HG03066 (cell line): ENCODE measurements at regions not wholly inside any gene's neighbourhood (a gene's known extent, or its start where the extent isn't known, plus 50 kb on each side); places are given as distances from the start of the nearest gene placed in this dataset.
A peak's percentile ranks its signal among the peaks of the same experiment; 100 is the strongest.
"Not testable (repeated sequence)": the region's sequence is repeated elsewhere in the genome, so short reads cannot be mapped to it uniquely, and the experiment has no call there.

Source experiments
- ATAC-seq: cut with Tn5 transposase; IDR thresholded peaks from one replicate; pipeline ENCODE4 v1.9.1; 2021; ENCODE audit warnings: low read depth; ENCODE audit not compliant: unreplicated experiment

DNA sequence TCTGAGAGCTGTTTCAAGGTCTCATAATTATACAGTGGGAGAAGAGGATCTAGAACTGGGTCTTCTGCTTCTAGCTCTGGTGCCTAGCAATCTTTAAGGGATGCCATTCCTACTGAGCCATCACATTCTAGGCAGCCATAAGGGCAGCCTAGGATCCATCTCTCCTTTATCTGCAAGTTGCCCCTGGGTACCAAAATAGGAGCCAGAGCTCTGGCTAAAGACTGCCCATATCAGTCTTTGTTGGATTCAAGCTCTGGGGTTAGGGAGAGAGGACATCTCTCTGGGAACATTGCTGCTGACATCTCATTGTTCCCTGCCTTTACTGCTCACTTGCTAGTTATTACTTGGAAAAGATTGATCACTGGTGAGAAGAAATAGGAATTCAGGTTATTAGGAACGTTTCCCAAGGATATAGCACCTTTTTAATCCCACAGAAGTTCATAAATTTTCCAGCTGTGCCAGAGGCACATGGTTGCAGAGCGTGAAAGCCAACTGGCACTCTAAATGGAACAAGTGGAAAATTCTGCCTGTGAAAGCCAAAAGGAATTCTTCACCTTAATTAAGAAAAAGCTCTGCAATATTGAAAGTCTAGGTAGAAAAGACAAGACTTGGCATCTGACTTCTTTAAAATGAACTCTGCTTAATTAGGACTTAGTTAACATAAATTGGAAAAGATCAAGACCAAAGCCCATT is 102.2 kb downstream of the CDC42EP3 start:
- ATAC-seq, result no peak

DNA sequence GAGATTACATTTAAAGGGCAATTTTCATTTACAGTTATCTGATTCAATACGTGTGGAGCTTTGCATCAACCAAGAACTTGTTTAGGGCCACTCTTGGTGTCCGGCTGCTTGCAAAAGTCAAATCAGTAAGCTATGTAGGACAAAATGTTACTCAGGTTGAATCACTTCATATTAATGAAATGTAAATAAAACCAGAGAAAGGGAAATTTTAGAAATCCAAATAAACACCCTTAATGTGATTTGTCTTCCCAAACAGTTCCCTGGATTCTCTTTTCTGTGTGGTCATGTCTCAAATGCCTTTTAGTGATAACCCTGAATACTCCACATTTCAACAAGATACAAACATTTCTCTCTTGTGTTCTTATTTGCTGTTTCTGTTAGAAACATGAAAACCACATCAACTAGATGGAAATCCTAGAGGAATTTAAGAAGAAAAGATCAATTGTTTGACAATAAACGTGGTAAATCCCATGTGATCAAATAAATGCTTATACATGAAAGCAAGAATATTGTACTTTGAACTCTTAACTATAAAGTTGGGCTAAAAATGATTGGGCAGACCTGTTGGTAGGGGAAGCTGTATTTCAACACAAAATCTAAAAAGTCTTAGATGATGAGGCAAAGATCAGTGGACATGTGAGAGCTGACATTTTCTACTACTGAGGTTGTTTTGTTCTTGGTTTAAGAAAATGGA is 101.3 kb downstream of the CDC42EP3 start:
- no peak for ATAC-seq

DNA sequence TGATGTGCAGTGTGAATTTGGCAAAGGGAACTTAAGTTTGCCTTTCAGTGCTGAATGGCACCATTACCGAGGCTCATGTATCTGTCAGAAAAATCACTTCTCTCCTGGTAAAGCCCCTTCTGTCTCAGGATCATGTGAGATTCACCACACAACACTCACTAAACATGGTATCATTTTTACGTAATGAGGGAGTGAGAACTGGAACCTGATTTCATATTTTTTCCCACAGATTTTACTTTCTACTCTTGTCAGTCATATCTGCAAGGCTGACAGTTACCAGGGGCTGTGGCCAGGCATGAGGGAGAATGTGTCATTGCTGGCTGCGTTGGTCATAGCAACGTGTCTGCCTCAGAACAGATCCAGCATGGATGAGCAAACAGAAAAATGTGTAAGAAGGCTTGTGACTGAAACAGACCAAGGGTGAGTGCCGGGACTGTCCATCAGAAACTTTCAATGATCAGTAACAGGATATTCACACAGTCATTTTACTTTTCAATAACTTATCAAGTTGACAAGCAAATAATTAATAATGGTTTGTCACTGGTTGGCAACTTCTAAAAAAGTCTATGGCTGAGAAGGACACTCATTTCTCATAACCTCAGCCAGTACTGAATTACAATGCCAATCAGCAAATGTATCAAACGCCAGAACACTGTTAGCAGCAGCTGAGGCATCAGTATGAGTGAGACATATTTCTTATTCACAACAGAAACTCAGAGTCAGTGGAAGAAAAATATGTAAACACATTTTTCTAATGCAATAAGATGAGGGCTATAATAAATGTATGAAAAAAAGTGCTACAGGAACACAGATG is 100.5 kb downstream of the CDC42EP3 start:
- ATAC-seq, result peak; percentile 74

DNA sequence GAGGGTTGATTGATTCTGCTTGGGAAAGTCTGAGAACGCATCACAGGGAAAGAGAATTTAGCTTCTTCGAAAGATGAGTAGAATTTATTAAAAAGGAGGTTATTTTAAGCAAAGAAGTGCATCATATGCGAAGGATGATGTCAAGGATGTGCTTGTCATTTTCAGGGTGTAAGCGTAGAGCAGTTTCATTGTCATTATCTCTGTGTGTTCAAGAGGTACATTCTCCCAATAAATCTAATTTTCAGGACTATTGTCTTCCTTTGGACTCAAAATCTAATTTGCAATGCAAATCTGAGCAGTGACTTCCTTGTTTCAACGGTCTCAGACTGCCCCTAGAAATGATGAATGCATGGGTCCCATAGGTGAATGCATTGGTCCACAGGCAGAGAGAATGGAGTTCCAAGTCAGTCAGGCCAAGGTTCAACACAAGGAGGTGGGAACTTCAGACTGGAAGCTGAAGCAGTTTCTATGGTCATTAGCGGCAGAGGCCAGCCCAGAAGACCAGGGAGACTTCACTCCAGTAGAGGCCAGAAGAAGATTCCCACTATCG is 99.8 kb downstream of the CDC42EP3 start:
- ATAC-seq, result no peak

DNA sequence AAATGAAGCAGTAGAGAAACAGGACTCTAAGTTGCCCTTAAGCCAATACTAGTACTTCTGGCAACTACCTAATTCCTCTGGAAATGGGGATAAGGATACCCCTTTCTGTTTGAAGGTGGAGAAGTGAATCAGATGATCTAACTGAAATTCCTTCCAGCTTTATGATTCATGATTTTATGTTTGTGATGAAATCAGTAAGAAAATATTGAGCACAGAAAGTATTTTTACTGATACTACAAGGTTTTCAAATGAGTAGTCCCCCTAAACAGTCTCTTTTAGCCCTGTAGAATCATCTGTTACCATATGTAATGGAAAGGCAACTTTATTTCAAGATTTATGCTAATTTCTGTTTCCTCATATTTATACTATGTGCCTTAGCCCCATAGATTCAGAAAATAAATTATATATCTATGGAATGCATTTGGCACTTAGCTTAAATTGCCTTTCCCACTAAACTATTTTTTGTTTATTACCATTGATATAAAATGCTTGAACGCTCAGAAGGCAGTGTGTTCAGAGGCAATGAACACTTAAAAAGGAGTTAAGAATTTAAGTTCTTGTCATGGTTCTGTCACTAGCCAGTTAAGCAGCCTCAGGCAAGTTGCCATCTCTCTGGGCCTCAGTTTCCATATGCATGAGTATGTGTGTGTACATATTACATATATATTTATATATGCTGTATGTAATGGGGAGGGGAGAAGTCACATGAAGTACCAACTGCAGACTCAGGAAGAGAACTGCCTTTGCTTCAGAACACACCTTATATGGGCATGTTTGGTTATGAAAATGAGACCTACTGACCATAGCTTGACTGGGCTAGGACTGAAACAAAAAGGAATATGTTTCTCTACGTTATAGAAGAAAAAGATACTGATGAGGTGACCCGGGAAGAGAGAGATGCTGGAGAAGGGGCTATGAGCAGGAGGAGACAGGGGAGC is 97.7 kb downstream of the CDC42EP3 start:
- peak; percentile 52 for ATAC-seq

DNA sequence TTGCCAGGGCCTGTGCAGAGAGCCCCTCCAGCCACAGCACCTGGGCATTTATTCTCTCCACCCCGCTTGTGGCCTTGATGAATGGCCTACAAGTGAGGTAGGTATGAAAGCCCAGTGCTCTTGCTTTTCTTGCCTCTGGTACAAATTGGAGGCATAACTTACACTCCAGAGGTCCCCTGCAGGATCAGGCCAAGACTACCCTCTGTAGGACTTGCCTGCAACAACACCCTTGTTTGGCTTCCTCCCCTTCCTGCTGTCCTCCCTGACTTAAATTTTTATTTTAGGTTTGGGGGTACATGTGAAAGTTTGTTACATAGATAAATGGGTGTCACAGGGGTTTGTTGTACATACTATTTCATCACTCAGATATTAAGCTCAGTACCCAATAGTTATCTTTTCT is 95.7 kb downstream of the CDC42EP3 start:
- no peak for ATAC-seq

DNA sequence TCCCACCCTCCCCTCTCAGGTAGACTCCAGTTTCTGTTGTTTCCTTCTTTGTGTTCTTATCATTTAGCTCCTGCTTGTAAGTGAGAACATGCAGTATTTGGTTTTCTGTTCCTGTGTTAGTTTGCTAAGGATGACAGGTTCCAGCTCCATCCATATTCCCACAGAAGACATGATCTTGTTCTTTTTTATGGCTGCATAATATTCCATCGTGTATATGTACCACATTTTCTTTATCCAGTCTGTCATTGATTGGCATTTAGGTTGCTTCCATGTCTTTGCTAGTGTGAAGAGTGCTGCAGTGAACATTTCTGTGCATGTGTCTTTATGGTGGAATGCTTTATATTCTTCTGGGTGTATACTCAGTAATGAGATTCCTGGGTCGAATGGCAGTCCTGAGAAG is 95.2 kb downstream of the CDC42EP3 start:
- not testable (repeated sequence) for ATAC-seq

DNA sequence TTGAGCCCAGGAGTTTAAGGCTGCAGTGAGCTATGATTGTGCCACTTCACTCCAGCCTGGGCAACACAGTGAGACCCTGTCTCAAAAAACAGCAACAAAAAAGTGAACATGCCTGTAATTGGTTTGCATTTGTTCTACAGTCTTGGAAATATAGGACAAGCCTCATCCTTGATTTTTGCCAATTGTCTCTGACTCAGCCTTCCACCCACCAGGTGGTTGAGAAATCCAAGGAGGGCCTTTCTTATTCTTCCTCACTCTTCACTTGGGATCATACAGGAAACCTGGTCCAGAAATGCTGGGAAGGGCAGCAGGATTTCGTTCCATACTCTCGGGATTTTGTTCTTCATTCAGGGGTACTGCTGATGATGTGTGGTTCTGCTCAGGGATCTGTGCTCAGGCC is 94.6 kb downstream of the CDC42EP3 start:
- ATAC-seq, result no peak

DNA sequence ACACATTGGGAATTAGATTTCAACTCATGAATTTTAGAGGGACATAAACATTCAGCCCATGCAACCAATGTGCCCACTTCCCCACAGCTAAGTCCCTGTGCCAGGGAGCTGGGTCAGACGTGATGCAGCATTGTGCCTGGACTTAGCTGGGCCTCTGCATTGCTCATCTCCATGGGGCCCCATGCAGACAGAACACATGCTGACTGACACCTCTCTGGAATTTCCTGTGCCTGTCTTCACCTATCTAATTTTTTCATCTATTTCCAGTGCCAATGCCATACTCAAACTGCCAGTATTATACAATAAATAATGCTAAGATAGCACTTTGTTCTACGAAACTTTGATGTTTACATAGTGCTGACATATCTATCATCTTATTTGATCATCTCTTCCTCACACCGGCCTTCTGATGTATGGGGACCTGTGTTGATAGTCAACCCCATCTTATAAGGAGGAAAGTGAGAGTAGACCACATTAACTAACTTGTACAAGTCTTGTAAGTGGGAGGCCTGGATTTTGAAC is 92.2 kb downstream of the CDC42EP3 start:
- ATAC-seq, result no peak

DNA sequence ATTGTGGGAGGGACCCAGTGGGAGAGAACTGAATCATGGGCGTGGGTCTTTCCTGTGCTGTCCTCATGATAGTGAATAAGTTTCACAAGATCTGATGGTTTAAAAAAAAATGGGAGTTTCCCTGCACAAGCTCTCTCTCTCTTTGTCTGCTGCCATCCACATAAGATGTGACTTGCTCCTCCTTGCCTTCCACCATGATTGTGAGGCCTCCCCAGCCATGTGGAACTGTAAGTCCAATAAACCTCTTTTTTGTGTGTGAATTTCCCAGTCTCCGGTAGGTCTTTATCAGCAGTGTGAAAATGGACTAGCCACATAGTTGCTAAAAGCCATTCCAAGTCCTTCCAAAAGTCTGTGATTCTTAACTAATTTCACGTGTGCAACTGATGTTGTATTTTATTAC is 91.5 kb downstream of the CDC42EP3 start:
- ATAC-seq, result not testable (repeated sequence)

DNA sequence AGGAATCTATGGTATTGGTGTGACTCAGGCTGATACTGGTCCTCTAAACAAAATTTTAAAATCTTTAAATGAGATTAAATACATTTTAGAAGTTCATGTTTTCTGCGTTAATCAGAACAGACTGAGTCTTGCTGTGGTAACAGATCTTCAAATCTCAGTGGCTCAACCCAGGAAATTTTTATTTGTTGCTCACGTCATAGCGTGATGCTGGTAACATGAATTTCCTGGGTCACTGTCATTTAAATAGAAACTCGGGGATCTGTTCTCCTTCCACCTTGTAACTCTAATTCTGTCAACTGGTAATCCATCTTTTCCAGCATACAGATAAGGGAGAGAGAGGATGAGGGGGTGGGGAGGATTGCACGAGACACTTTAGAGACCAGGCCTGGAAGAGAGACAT is 90.0 kb downstream of the CDC42EP3 start:
- ATAC-seq, result no peak

DNA sequence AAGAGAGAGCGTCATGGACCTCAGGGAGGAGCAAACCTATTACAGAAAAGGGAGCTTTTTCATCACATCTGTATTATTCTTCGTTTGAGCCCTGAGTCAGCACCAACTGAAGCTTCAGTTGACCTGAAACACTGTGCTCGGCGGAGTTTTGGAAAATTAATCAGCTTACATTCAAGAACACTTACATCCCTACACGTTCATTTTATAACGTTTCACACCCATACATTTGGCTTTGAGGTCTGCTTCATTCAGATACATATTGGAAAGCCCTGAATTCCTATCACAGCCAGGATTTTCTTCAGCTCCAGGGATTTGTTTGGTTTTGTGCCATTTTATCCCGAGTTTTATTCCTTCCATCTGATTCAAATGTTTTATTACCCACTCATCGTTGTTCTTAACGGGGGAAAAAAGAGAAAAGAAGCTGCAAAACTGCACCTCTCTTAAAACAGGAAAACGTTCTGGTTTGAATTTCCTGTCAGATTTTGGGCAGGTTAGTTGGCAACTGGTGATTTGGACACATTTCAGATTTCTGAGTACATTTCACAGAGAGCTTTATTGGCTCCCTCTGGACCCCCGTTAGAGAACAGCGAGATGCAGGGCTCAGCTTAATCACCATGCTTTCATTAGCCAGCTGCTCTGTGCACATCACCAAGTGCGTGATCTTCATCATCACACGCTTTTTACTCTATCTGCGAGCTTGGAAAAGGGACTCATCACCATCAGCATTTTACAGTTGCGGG is 88.8 kb downstream of the CDC42EP3 start:
- ATAC-seq, result no peak

DNA sequence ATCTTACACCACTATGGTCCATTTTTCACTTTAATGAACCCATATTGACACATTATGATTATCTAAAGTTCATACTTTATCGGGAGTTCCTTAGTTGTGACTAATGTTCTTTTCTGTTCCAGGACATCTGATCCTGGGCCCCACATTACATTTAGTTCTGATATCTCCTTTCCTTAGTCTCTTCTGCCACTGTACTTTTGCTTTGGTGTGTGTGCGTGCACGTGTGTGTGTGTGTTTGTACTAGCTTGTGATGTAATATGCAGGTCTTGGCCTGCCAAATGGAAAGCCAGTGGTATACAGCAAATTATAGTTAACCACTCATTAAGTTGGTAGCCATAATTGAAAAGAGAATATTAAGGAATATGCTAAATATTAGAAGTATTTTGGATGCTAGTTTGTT is 88.0 kb downstream of the CDC42EP3 start:
- ATAC-seq, result no peak

DNA sequence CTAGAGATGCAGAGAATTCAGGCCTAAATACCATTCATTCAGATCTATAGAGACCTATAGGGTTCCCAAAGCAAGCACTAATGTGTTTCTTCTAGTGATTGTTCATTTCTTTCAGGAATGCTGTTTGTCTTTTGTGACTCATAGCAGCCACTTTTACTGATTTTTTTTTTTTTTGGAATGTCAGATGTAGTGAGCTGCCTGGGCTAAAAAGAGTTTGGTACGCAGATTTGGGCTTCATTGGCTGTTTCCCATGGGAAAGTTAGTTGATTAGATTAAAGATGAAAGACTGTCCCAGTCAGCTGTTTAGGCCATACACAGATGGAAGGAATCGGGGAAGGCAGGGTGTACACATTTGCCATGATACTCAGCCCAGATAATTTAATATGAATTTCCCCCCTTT is 87.6 kb downstream of the CDC42EP3 start:
- no peak for ATAC-seq

DNA sequence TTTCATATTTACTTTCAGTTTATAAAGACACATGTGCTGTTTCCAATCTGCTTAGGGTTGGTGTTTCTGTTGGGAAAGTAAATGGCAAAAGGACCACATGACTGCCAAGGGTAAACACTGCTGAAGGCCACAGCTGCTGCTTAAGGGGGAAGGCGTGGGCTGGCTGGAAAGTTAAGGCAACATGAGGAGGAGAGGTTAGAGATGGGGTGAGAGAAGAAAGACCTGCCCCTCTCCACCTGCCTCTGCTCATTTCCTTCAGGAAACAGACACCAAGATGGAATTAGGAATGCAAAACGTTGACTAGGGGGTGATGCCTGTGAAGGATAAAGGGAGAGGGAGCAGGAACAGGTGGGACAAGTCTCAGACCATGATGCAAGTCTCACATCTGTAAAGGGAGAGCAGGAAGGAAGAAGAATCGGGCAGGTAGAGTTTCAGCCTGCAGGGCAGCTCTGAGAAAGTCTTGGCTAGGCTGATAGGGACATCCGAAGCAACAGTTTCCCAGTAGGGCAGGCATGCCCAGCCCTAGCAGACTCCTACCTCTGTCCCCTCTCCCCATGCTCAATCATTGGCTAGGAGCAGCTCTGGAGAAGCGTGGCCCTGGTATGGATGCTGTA is 86.0 kb downstream of the CDC42EP3 start:
- ATAC-seq, result peak; percentile 46

DNA sequence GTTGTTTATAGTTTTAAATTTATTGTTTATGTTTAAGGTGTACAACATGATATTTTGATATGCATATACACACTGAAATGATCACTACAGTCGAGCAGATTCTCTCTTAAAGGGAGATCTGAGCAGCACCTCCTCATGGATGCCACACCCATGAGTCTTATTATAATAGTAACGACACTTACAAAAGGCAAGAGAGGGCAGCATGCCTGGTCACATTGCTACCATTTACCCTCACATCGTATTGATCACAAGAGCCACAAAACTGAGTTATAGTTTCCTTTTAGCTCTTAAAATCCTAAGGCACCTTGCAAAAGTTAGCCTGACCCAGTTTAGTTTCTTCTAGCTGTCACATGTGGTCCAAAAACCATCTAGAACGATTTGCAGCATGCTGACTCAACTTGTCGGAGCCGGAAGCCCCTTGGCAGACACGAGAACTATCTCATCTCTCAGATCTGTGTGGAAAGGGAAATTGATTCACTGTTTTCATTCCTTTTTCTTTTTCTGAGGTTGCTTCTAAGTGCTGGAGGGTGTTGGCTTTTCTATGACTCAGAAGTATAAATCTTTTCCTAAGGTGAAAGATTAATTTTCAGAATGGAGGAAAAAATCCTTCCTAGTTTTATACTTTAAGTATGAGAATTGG is 85.3 kb downstream of the CDC42EP3 start:
- peak; percentile 43 for ATAC-seq

DNA sequence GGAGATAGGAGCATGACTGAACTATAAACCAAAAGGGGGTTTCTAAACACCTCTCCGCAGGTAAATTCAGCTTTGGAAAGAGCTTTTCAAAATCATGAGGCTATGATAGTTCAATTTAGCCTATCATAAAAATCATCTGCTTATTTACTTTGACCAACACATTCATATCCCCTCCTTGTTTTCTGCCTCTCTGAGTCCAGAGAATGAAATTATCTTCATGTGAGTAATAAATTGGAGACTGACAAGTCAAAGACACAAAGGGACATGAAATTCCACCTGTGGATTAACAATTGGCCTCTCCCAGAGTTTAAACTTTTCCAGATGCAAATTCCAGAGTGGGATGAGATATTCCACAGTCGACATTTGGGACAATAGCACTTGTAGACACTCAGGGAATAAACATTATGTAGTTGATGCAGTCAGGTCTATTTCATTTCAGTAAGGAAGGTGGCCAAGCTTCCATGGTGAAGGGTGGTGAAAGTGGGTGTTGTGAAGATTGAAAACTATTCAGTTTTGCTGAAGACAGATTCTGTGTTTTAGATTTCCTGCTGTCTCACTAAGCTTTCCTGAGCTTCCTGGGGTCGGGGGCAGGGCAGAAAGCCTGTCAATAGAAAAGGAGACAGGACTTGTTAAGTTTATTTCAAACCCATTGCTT is 84.7 kb downstream of the CDC42EP3 start:
- no peak for ATAC-seq

DNA sequence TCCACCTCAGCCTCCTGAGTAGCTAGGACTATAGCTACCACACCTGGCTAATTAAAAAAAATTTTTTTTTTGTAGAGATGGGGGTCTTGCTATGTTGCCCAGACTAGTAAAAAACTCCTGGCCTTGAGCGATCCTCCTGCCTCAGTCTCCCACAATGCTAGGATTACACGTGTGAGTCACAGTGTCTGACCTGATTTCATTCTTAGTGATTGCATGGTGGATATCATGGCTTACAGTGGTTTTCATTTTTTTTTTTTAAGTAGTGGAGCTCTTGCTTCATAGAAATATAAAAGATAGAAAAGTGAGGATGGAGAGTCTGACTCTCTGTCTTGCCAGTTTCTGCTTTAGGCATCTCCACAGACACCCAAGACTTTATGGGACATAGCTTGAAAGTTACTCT is 83.6 kb downstream of the CDC42EP3 start:
- ATAC-seq, result no peak
